Activated CD8-positive, alpha-beta T cell treated with anti-CD3 and anti-CD28 coated beads, Interleukin-2, amount 10 ng/mL, durations not matched to agents 7 days and 5 days (primary cell): ENCODE measurements at regions not wholly inside any gene's neighbourhood (a gene's known extent, or its start where the extent isn't known, plus 50 kb on each side); places are given as distances from the start of the nearest gene placed in this dataset.

Experiments
- ATAC-seq: fragments of 150-1000 bp; cut with Tn5 transposase; one replicate; pipeline ENCODE4 v1.10.0; 2021; ENCODE audit warnings: moderate library complexity
- CTCF ChIA-PET: fragments of 350-600 bp; sonication (Branson Sonifier 250); formaldehyde crosslinking; loops from one replicate; lab custom pipeline; 2021; ENCODE audit warnings: antibody characterized with exemption; lab: Charles Lee
- POLR2A ChIA-PET: fragments of 350-600 bp; sonication (Branson Sonifier 250); formaldehyde crosslinking; loops from one replicate; lab custom pipeline; 2021; ENCODE audit warnings: antibody characterized with exemption; lab: Charles Lee
- DNase-seq: peaks from one replicate; pipeline ENCODE4 v3.0.0-alpha.2; 2020
- H3K27ac Mint-ChIP-seq: one replicate; pipeline ENCODE4 v1.8.0; 2021; ENCODE audit warnings: mild to moderate bottlenecking, mixed read lengths
- H3K27me3 Mint-ChIP-seq: one replicate; pipeline ENCODE4 v1.8.0; 2021; ENCODE audit warnings: low read depth, mixed read lengths
- H3K36me3 Mint-ChIP-seq: one replicate; pipeline ENCODE4 v1.8.0; 2021; ENCODE audit warnings: low read depth, mixed read lengths
- H3K4me1 Mint-ChIP-seq: one replicate; pipeline ENCODE4 v1.8.0; 2021; ENCODE audit warnings: low read depth, mixed read lengths
- H3K4me3 Mint-ChIP-seq: one replicate; pipeline ENCODE4 v1.8.0; 2021; ENCODE audit warnings: mild to moderate bottlenecking, mixed read lengths
- H3K9me3 Mint-ChIP-seq: one replicate; pipeline ENCODE4 v1.8.0; 2022; ENCODE audit warnings: mixed read lengths; ENCODE audit not compliant: insufficient read depth

DNA sequence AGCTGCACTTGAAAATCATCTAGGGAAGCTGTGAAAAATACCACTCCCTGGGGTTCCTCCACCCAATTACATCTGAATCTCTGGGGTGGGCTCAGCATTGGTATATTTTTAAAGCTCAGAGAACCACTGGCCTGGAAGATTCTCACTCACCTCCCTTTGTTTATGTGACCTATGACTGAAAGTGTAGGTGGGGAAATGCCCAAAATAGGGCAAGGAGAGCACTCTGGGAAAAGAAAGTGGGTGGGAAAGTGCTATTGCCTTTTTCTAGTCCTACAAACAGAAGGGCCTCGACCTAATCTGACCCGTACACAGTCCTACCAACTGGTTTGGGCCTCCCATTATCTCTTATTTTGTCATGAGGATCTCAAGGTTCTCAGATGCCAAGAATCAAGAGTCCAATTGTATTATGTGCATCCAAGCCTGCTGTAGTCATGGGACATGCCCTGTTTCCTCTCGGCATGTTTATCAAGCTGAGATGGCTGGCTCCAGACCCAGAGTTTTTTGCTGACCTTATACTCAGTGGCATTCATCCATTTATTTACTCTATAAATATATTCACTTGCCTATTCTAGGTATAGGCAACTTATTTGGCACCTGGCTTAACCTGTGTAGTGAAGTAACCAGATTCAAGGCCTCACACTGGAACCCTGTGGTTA is 483.7 kb downstream of the ENC1 start:
- H3K27me3 Mint-ChIP-seq, result peaks cover 12% of the 10 kb centered on the region
- H3K27ac Mint-ChIP-seq, result no peak overlapping the region
- H3K4me1 Mint-ChIP-seq, result no peaks in the 10 kb centered on the region
- ChIA-PET POLR2A (no interaction called here), CTCF (no interaction called here)
- no peaks in the 10 kb centered on the region for H3K9me3 Mint-ChIP-seq
- no peak overlapping the region for H3K4me3 Mint-ChIP-seq
- no peak for DNase-seq
- no peak for ATAC-seq
- H3K36me3 Mint-ChIP-seq, result no peaks in the 10 kb centered on the region

DNA sequence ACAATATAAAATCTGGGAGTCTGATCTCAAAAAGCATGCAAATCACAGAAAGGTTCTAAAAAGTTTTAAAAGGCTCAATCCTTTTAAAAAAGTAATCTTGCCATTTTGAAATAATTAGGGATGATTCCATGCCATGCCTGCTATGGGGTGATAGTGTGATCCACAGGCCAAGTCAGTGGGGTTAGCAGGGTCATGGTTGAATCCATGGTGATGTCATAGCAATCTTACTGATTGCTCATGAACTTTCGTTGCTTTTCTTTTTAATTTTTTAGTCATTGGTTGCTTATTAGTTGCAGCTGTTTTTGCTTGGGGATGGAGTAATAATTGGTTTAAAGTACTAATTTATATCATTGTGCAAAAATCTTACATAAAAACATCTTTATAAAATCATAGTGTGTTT is 485.0 kb downstream of the ENC1 start:
- ChIA-PET CTCF (no interaction called here), POLR2A (no interaction called here)
- ATAC-seq (no peak), DNase-seq (no peak)
- Mint-ChIP-seq H3K9me3 (no peaks in the 10 kb centered on the region), H3K27me3 (peaks cover 14% of the 10 kb centered on the region), H3K36me3 (no peaks in the 10 kb centered on the region), H3K4me3 (no peak overlapping the region), H3K27ac (no peak overlapping the region), H3K4me1 (no peaks in the 10 kb centered on the region)

- peaks cover 14% of the 10 kb centered on the region for H3K27me3 Mint-ChIP-seq
- POLR2A ChIA-PET, result no interaction called here
- no peak overlapping the region for H3K27ac Mint-ChIP-seq
- no peak for DNase-seq
- H3K36me3 Mint-ChIP-seq, result no peaks in the 10 kb centered on the region
- H3K9me3 Mint-ChIP-seq, result no peaks in the 10 kb centered on the region
- no peak for ATAC-seq
- CTCF ChIA-PET, result interaction anchor here (1.2 kb wide), 1 partner anchor 11 kb away, joined by 3 read pairs; no protein-coding TSS in a partner anchor
- H3K4me1 Mint-ChIP-seq, result no peaks in the 10 kb centered on the region
- no peak overlapping the region for H3K4me3 Mint-ChIP-seq
Observed at GRCh38 chr5:74154526-74154925, 486.0 kb downstream of the ENC1 start.

DNA sequence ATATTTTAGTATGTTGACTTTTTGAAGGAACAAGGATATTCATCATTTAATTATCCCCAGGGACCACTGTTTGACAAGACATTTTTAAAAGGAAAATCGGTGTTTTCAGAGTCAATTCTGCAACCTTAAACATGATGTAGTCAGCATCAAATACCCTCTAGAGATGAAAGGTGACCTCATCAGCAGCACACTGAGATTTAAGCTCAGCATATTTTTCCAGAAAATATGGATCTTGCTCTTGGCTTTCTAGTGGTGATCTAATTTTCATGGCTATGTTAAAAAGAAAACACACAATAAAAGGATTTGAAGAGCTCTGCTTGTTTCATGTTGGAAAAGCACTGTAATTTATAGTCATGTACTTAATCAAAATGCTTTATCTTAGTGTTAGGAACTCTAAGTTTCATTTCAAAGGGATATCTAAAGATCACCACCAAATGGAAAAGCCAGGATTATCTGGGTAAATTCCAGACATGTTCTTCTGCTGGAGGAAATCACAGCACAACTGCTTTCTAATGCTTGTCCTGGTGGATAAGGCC is 487.2 kb downstream of the ENC1 start:
- ATAC-seq, result no peak
- no peaks in the 10 kb centered on the region for H3K36me3 Mint-ChIP-seq
- no peak overlapping the region for H3K4me3 Mint-ChIP-seq
- ChIA-PET CTCF (no interaction called here), POLR2A (no interaction called here)
- no peaks in the 10 kb centered on the region for H3K9me3 Mint-ChIP-seq
- H3K27me3 Mint-ChIP-seq, result peaks cover 11% of the 10 kb centered on the region
- no peak overlapping the region for H3K27ac Mint-ChIP-seq
- no peaks in the 10 kb centered on the region for H3K4me1 Mint-ChIP-seq
- DNase-seq, result no peak

- Mint-ChIP-seq H3K4me1 (no peaks in the 10 kb centered on the region), H3K36me3 (no peaks in the 10 kb centered on the region), H3K9me3 (no peaks in the 10 kb centered on the region), H3K4me3 (no peak overlapping the region), H3K27me3 (peaks cover 7% of the 10 kb centered on the region), H3K27ac (no peak overlapping the region)
- ChIA-PET CTCF (no interaction called here), POLR2A (no interaction called here)
- DNase-seq (no peak), ATAC-seq (no peak)
Observed at GRCh38 chr5:74152625-74153254, 487.8 kb downstream of the ENC1 start.

GRCh38 chr5:74152136-74152535 is 488.4 kb downstream of the ENC1 start:
- ChIA-PET CTCF (no interaction called here), POLR2A (no interaction called here)
- no peak for ATAC-seq
- peaks cover 7% of the 10 kb centered on the region for H3K27me3 Mint-ChIP-seq
- no peak overlapping the region for H3K4me3 Mint-ChIP-seq
- no peak overlapping the region for H3K27ac Mint-ChIP-seq
- H3K9me3 Mint-ChIP-seq, result no peaks in the 10 kb centered on the region
- no peaks in the 10 kb centered on the region for H3K4me1 Mint-ChIP-seq
- no peak for DNase-seq
- H3K36me3 Mint-ChIP-seq, result no peaks in the 10 kb centered on the region

- Mint-ChIP-seq H3K4me1 (no peaks in the 10 kb centered on the region), H3K27me3 (peaks cover 7% of the 10 kb centered on the region), H3K9me3 (no peaks in the 10 kb centered on the region), H3K27ac (no peak overlapping the region), H3K36me3 (no peaks in the 10 kb centered on the region), H3K4me3 (no peak overlapping the region)
- CTCF ChIA-PET, result no interaction called here
- POLR2A ChIA-PET, result interaction anchor here (0.7 kb wide), 1 partner anchor 10 kb away, joined by 4 read pairs; no protein-coding TSS in a partner anchor
- DNase-seq (no peak), ATAC-seq (no peak)
Observed at GRCh38 chr5:74149395-74149794, 491.1 kb downstream of the ENC1 start.

DNA sequence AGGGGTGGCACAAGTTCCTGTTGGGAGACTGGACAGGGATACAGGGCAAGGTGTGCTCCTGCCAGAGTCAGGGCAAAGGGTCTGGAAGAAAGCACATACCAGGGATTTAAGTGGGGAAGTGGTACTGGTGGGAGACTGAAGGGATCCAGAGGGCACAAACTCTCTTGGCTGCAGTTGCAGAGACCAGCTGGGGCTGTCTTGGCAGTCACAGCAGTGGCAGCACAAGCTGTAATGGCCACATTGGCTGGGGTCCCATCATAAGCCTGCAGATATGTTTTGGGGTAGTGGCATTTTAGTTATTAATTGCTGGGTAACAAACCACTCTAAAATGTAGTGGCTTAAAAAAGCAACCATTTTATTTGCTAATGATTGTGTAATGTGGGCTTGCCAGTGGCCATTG is 492.2 kb downstream of the ENC1 start:
- Mint-ChIP-seq H3K4me3 (no peak overlapping the region), H3K36me3 (no peaks in the 10 kb centered on the region), H3K9me3 (no peaks in the 10 kb centered on the region), H3K27me3 (peaks cover 7% of the 10 kb centered on the region), H3K27ac (no peak overlapping the region), H3K4me1 (no peaks in the 10 kb centered on the region)
- ChIA-PET POLR2A (no interaction called here), CTCF (no interaction called here)
- no peak for DNase-seq
- ATAC-seq, result no peak

DNA sequence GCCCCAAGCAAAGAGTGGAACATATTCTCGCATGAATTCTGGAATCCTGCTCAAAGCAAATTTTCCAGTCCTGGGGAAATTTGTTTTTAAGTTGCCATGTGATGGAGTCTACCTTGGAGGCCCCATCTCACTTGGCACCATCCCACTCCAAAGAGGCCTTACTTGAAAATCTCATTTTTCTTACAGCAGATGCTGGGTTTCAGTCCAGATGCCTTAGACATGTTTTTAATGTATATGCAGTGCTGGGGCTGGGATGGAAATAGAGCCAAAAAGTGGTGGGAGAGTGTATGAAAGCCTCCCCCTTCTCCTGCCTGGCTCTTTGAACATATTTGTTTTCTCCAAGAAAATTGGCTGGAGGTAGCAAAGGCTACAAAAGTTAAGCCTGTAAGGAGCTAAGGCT is 493.7 kb downstream of the ENC1 start:
- ChIA-PET CTCF (no interaction called here), POLR2A (no interaction called here)
- no peaks in the 10 kb centered on the region for H3K4me1 Mint-ChIP-seq
- peaks cover 6% of the 10 kb centered on the region for H3K27me3 Mint-ChIP-seq
- ATAC-seq (no peak), DNase-seq (no peak)
- H3K4me3 Mint-ChIP-seq, result no peak overlapping the region
- H3K9me3 Mint-ChIP-seq, result no peaks in the 10 kb centered on the region
- H3K36me3 Mint-ChIP-seq, result no peaks in the 10 kb centered on the region
- H3K27ac Mint-ChIP-seq, result no peak overlapping the region

DNA sequence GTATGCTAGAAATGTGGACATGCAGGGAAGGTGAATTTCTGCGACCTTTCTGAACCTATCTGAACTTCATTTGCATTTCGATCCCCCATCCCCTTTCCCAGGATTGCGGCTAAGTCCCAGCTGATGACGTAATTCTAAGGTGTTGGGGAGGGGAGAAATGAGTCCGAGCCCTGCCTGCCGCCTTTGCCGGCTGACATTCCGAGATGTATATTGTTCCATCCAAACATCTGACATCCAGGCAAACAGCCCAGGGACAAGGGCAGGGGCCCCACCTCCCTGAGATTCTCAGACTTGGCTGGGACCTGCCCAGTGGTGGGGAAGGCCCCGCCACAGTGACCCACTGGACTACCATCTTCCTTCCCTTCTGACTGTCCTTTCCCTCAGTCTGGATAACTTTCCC is 494.6 kb downstream of the ENC1 start:
- no peaks in the 10 kb centered on the region for H3K36me3 Mint-ChIP-seq
- POLR2A ChIA-PET, result no interaction called here
- H3K4me3 Mint-ChIP-seq, result no peak overlapping the region
- DNase-seq (no peak), ATAC-seq (no peak)
- CTCF ChIA-PET, result no interaction called here
- H3K27ac Mint-ChIP-seq, result no peak overlapping the region
- no peaks in the 10 kb centered on the region for H3K9me3 Mint-ChIP-seq
- H3K27me3 Mint-ChIP-seq, result peaks cover 5% of the 10 kb centered on the region
- no peaks in the 10 kb centered on the region for H3K4me1 Mint-ChIP-seq

- H3K9me3 Mint-ChIP-seq, result no peaks in the 10 kb centered on the region
- no peaks in the 10 kb centered on the region for H3K36me3 Mint-ChIP-seq
- H3K4me3 Mint-ChIP-seq, result no peak overlapping the region
- no peaks in the 10 kb centered on the region for H3K27me3 Mint-ChIP-seq
- DNase-seq (no peak), ATAC-seq (no peak)
- H3K4me1 Mint-ChIP-seq, result no peaks in the 10 kb centered on the region
- H3K27ac Mint-ChIP-seq, result no peak overlapping the region
- CTCF ChIA-PET, result interaction anchor here (0.9 kb wide), 1 partner anchor 11 kb away, joined by 3 read pairs; no protein-coding TSS in a partner anchor
- POLR2A ChIA-PET, result no interaction called here
Observed at GRCh38 chr5:74143721-74144330, 496.7 kb downstream of the ENC1 start.

DNA sequence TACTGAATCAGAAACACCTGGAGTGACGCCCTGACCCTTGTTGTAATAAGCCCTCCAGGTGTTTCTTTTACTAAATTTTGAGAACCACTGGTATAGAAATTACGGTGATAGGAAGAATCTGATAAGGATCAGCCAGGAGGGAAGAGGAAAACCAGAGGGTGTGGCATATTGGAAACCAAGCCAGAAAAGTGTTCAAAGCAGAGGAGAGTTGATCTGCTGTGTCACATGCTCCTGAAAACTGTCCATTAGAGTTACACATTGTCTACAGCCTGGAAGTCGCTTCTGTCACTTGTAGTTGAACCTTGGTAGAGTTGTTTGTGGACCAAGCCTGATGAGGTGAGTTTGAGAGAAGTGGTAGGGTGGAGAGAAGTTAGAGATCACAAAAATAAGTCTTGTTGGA is 497.4 kb downstream of the ENC1 start:
- H3K4me1 Mint-ChIP-seq, result no peaks in the 10 kb centered on the region
- CTCF ChIA-PET, result interaction anchor here (0.9 kb wide), 1 partner anchor 11 kb away, joined by 3 read pairs; no protein-coding TSS in a partner anchor
- H3K9me3 Mint-ChIP-seq, result no peaks in the 10 kb centered on the region
- no peaks in the 10 kb centered on the region for H3K27me3 Mint-ChIP-seq
- DNase-seq, result no peak
- H3K27ac Mint-ChIP-seq, result no peak overlapping the region
- no peak overlapping the region for H3K4me3 Mint-ChIP-seq
- no peaks in the 10 kb centered on the region for H3K36me3 Mint-ChIP-seq
- no peak for ATAC-seq
- POLR2A ChIA-PET, result no interaction called here
